IMR-90 (cell line): ENCODE measurements at regions not wholly inside any gene's neighbourhood (a gene's known extent, or its start where the extent isn't known, plus 50 kb on each side); places are given as distances from the start of the nearest gene placed in this dataset.

Experiments used
- ATAC-seq: fragments of 200-7000 bp; cut with Tn5 transposase; 2 replicates; pipeline ENCODE4 v1.9.1; 2020; ENCODE audit warnings: low read depth, mild to moderate bottlenecking, moderate library complexity
- BruUV-seq: library from RNA; stranded (reverse); fragments of 400-500 nt; replicated peaks from 2 replicates; lab custom pipeline; 2021; lab: Mats Ljungman, UMichigan
- CTCF ChIA-PET: fragments of 300-600 bp; formaldehyde crosslinking; extraction: SDS; loops from one replicate; lab custom pipeline; 2021; ENCODE audit warnings: antibody characterized with exemption; lab: Yijun Ruan, JAX
- POLR2A ChIA-PET: fragments of 300-600 bp; sonication (Branson Sonifier 250); formaldehyde crosslinking; loops from one replicate; lab custom pipeline; 2022; ENCODE audit warnings: antibody characterized with exemption; ENCODE audit not compliant: unreplicated experiment; lab: Charles Lee
- DNase-seq: peaks from one replicate; pipeline ENCODE4 v3.0.0; 2013
- H2AFZ ChIP-seq: replicated peaks from 2 replicates; pipeline ENCODE3; 2013; ENCODE audit warnings: low read length, mild to moderate bottlenecking; ENCODE audit not compliant: poor library complexity
- H2AK5ac ChIP-seq: 2 replicates; pipeline ENCODE4 v1.6.1; 2013; ENCODE audit warnings: low read depth, low read length, inconsistent platforms
- H2AK9ac ChIP-seq: replicated peaks from 2 replicates; pipeline ENCODE3; 2013; ENCODE audit warnings: mild to moderate bottlenecking, low read depth, low read length, moderate library complexity; ENCODE audit not compliant: poor library complexity
- H2BK120ac ChIP-seq: 2 replicates; pipeline ENCODE4 v1.6.1; 2013; ENCODE audit warnings: low read depth, low read length, inconsistent platforms
- H2BK15ac ChIP-seq: 3 replicates; pipeline ENCODE4 v1.6.1; 2013; ENCODE audit warnings: low read depth, low read length, inconsistent platforms
- H2BK20ac ChIP-seq: 2 replicates; pipeline ENCODE4 v1.6.1; 2013; ENCODE audit warnings: low read depth, mild to moderate bottlenecking, inconsistent platforms, low read length, moderate library complexity
- H2BK5ac ChIP-seq: 2 replicates; pipeline ENCODE4 v1.6.1; 2013; ENCODE audit warnings: mild to moderate bottlenecking, low read depth, low read length, inconsistent platforms; ENCODE audit not compliant: poor library complexity, severe bottlenecking
- H3K14ac ChIP-seq: replicated peaks from 2 replicates; pipeline ENCODE4 v1.6.1; 2013; ENCODE audit warnings: low read depth, low read length, inconsistent platforms
- H3K18ac ChIP-seq: 2 replicates; pipeline ENCODE4 v1.6.1; 2013; ENCODE audit warnings: low read depth, low read length, control low read depth
- H3K23ac ChIP-seq: 2 replicates; pipeline ENCODE4 v1.6.1; 2013; ENCODE audit warnings: low read depth, low read length, inconsistent platforms
- H3K27ac ChIP-seq: 2 replicates; pipeline ENCODE4 v1.5.1; 2013; ENCODE audit warnings: mild to moderate bottlenecking, control low read depth, low read length; ENCODE audit not compliant: insufficient read depth
- H3K27me3 ChIP-seq: 2 replicates; pipeline ENCODE4 v1.6.1; 2013; ENCODE audit warnings: low read length; ENCODE audit not compliant: control insufficient read depth, insufficient read depth
- H3K36me3 ChIP-seq: 2 replicates; pipeline ENCODE4 v1.6.1; 2013; ENCODE audit warnings: low read length, mixed read lengths; ENCODE audit not compliant: control insufficient read depth, insufficient read depth
- H3K4ac ChIP-seq: 2 replicates; pipeline ENCODE4 v1.6.1; 2013; ENCODE audit warnings: low read depth, low read length, inconsistent platforms
- H3K4me1 ChIP-seq: 2 replicates; pipeline ENCODE4 v1.6.1; 2013; ENCODE audit warnings: low read length, mixed read lengths; ENCODE audit not compliant: control insufficient read depth, insufficient read depth
- H3K4me2 ChIP-seq: 2 replicates; pipeline ENCODE4 v1.6.1; 2013; ENCODE audit warnings: low read depth, mild to moderate bottlenecking, control low read depth, low read length, moderate library complexity
- H3K4me3 ChIP-seq: 2 replicates; pipeline ENCODE4 v1.5.1; 2013; ENCODE audit warnings: low read depth, mild to moderate bottlenecking, control low read depth, low read length, moderate library complexity; ENCODE audit not compliant: insufficient read depth
- H3K56ac ChIP-seq: 2 replicates; pipeline ENCODE4 v1.6.1; 2013; ENCODE audit warnings: low read length, inconsistent platforms; ENCODE audit not compliant: insufficient read depth; ENCODE audit errors: extremely low read depth
- H3K79me1 ChIP-seq, 2 experiments: 2 replicates each; pipeline ENCODE4 v1.6.1; 2013; ENCODE audit warnings: low read length in 2 of 2, inconsistent platforms in 1 of 2, low read depth in 1 of 2
- H3K9ac ChIP-seq: 2 replicates; pipeline ENCODE4 v1.6.1; 2013; ENCODE audit warnings: low read depth, low read length, control low read depth
- H3K9me1 ChIP-seq: 2 replicates; pipeline ENCODE4 v1.6.1; 2013; ENCODE audit warnings: low read length, inconsistent platforms; ENCODE audit not compliant: insufficient read depth
- H3K9me3 ChIP-seq: 2 replicates; pipeline ENCODE4 v1.6.1; 2013; ENCODE audit warnings: low read length; ENCODE audit not compliant: control insufficient read depth, insufficient read depth
- H4K20me1 ChIP-seq: 2 replicates; pipeline ENCODE4 v1.6.1; 2013; ENCODE audit warnings: low read length, inconsistent platforms; ENCODE audit not compliant: insufficient read depth
- H4K5ac ChIP-seq: 2 replicates; pipeline ENCODE4 v1.6.1; 2013; ENCODE audit warnings: mild to moderate bottlenecking, low read depth, low read length, control low read depth
- H4K8ac ChIP-seq, 2 experiments: 2 replicates each; pipeline ENCODE4 v1.6.1; 2013; ENCODE audit warnings: low read depth in 2 of 2, low read length in 2 of 2, control low read depth in 1 of 2, inconsistent platforms in 1 of 2
- H4K91ac ChIP-seq: 2 replicates; pipeline ENCODE4 v1.6.1; 2013; ENCODE audit warnings: low read depth, low read length, inconsistent platforms; ENCODE audit not compliant: insufficient read depth
- BHLHE40 ChIP-seq: fragments of 150-350 bp; IDR thresholded peaks from 2 replicates; pipeline ENCODE4 v1.6.1; 2016; ENCODE audit warnings: mild to moderate bottlenecking, low read depth, low read length
- CEBPB ChIP-seq: IDR thresholded peaks from 2 replicates; pipeline ENCODE4 v1.6.1; 2012; ENCODE audit warnings: low read depth, low read length, improper control_type of control experiment
- CHD1 ChIP-seq: IDR thresholded peaks from 2 replicates; pipeline ENCODE4 v1.6.1; 2012; ENCODE audit warnings: low read depth, low read length, improper control_type of control experiment
- CTCF ChIP-seq: conservative IDR thresholded peaks from 2 replicates; pipeline ENCODE4 v1.5.1; 2012; ENCODE audit warnings: mild to moderate bottlenecking, low read depth, low read length, improper control_type of control experiment
- FOS ChIP-seq: fragments of 150-350 bp; IDR thresholded peaks from 2 replicates; pipeline ENCODE4 v1.6.1; 2016; ENCODE audit warnings: low read depth, low read length
- MAFK ChIP-seq: IDR thresholded peaks from 2 replicates; pipeline ENCODE4 v1.6.1; 2012; ENCODE audit warnings: low read depth, low read length, improper control_type of control experiment
- MAZ ChIP-seq: IDR thresholded peaks from 2 replicates; pipeline ENCODE4 v1.6.1; 2012; ENCODE audit warnings: low read depth, mild to moderate bottlenecking, low read length, improper control_type of control experiment, moderate library complexity, borderline replicate concordance
- MXI1 ChIP-seq: IDR thresholded peaks from 2 replicates; pipeline ENCODE4 v1.6.1; 2012; ENCODE audit warnings: low read depth, mild to moderate bottlenecking, low read length, moderate library complexity, borderline replicate concordance
- NFE2L2 ChIP-seq: fragments of 150-350 bp; IDR thresholded peaks from 2 replicates; pipeline ENCODE4 v1.6.1; 2016; ENCODE audit warnings: low read depth, mild to moderate bottlenecking, low read length
- POLR2A ChIP-seq: IDR thresholded peaks from 2 replicates; pipeline ENCODE4 v1.6.1; 2012; ENCODE audit warnings: mild to moderate bottlenecking, low read depth, low read length
- RAD21 ChIP-seq: IDR thresholded peaks from 2 replicates; pipeline ENCODE4 v1.6.1; 2012; ENCODE audit warnings: low read length, improper control_type of control experiment
- RCOR1 ChIP-seq: IDR thresholded peaks from 2 replicates; pipeline ENCODE4 v1.6.1; 2012; ENCODE audit warnings: mild to moderate bottlenecking, low read length, improper control_type of control experiment; ENCODE audit not compliant: insufficient replicate concordance
- RFX5 ChIP-seq: IDR thresholded peaks from 2 replicates; pipeline ENCODE4 v1.8.0; 2012; ENCODE audit warnings: low read depth, mild to moderate bottlenecking, low read length, moderate library complexity
- SMC3 ChIP-seq: fragments of 150-350 bp; IDR thresholded peaks from 2 replicates; pipeline ENCODE4 v1.6.1; 2016; ENCODE audit warnings: low read depth, mild to moderate bottlenecking, antibody characterized with exemption, low read length, moderate library complexity
- whole genome bisulfite sequencing, 2 experiments: methylation state at CpG; one replicate each; pipeline versions ENCODE4 v1.1.5 to v1.1.7; 2013; ENCODE audit warnings: missing lambda C conversion rate in 2 of 2; ENCODE audit not compliant: insufficient read length in 1 of 2; ENCODE audit errors: extremely low coverage in 2 of 2; 5-methylcytosine and 5-hydroxymethylcytosine counted together
- dilution Hi-C: fragments of 300-500 bp; cut with HindIII; formaldehyde crosslinking; loops from one replicate; pipeline ENCODE4 v1.14.3; 2018; ENCODE audit warnings: low sequenced_read_pairs; ENCODE audit not compliant: unreplicated experiment
- in situ Hi-C: fragments of 300-500 bp; cut with MboI; formaldehyde crosslinking; loops from 3 replicates; pipeline ENCODE4 v1.14.3; 2019; ENCODE audit warnings: low sequenced_read_pairs, inconsistent platforms, mixed read lengths
- intact Hi-C: fragments of 100-400 bp; cut with micrococcal nuclease; formaldehyde crosslinking; loops from 2 replicates; pipeline ENCODE4 v1.10.0; 2022
- TF ChIP-seq, protein P1 (sequence below): fragments of 150-350 bp; IDR thresholded peaks from 2 replicates; pipeline ENCODE4 v1.6.1; 2017; ENCODE audit warnings: mild to moderate bottlenecking, antibody characterized with exemption, low read length, low read depth
- TF ChIP-seq, protein P2 (sequence below): fragments of 150-350 bp; IDR thresholded peaks from 2 replicates; pipeline ENCODE4 v1.6.1; 2016; ENCODE audit warnings: low read depth, mild to moderate bottlenecking, low read length, moderate library complexity, borderline replicate concordance

GRCh38 chr7:13727751-13728150 is 261.7 kb downstream of the ETV1 start:
- CTCF ChIA-PET, result interaction anchor here (0.8 kb wide), 1 partner anchor 15 kb away, joined by 3 read pairs; no protein-coding TSS in a partner anchor

More at GRCh38 chr7:13727751-13728150, 261.7 kb downstream of the ETV1 start:
- dilution Hi-C loops (no loop called here), intact Hi-C loops (loop anchor here (5.0 kb wide), 2 partner anchors 200 to 445 kb away; no protein-coding TSS in a partner anchor), in situ Hi-C loops (loop anchor here (25.0 kb wide), 1 partner anchor 440 kb away; no protein-coding TSS in a partner anchor)
- Histone ChIP-seq H3K4me3 (no peak overlapping the region), H4K8ac (no peak overlapping the region), H4K20me1 (no peaks in the 10 kb centered on the region), H2AK5ac (no peak overlapping the region), H3K9ac (no peak overlapping the region), H2AFZ (no peak overlapping the region), H3K9me3 (0 out of 2 replicates have a peak, but pooled peaks cover 1% of the 10 kb centered on the region), H4K91ac (no peak overlapping the region), H4K5ac (no peak overlapping the region), H3K27me3 (no peaks in the 10 kb centered on the region), H2BK120ac (no peak overlapping the region), H2BK15ac (no peak overlapping the region), H3K18ac (no peak overlapping the region), H3K79me1 (no peaks in the 10 kb centered on the region), H3K56ac (no peak overlapping the region), H2BK20ac (no peak overlapping the region), H3K23ac (no peak overlapping the region), H3K27ac (no peak overlapping the region), H3K4me1 (no peaks in the 10 kb centered on the region), H3K14ac (no peak overlapping the region), H3K9me1 (no peaks in the 10 kb centered on the region), H2BK5ac (no peak overlapping the region), H2AK9ac (no peak overlapping the region), H3K36me3 (no peaks in the 10 kb centered on the region), H3K4me2 (no peak overlapping the region), H3K4ac (no peak overlapping the region)
- BruUV-seq, result no TSS peak
- no peak for ATAC-seq
- WGBS, 2 experiments, result no CpG with 5 or more reads among the region's 2 CpGs
- no peak for TF ChIP-seq MAFK
- TF ChIP-seq RAD21, result no peak
- TF ChIP-seq RFX5, result no peak
- TF ChIP-seq NFE2L2, result no peak
- TF ChIP-seq SMC3, result no peak
- no peak for TF ChIP-seq RCOR1
- no peak for TF ChIP-seq MXI1
- TF ChIP-seq FOS, result no peak
- no peak for TF ChIP-seq POLR2A
- TF ChIP-seq CEBPB, result no peak
- TF ChIP-seq, protein P1, sequence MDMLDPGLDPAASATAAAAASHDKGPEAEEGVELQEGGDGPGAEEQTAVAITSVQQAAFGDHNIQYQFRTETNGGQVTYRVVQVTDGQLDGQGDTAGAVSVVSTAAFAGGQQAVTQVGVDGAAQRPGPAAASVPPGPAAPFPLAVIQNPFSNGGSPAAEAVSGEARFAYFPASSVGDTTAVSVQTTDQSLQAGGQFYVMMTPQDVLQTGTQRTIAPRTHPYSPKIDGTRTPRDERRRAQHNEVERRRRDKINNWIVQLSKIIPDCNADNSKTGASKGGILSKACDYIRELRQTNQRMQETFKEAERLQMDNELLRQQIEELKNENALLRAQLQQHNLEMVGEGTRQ, result no peak
- TF ChIP-seq MAZ, result no peak
- TF ChIP-seq, protein P2, sequence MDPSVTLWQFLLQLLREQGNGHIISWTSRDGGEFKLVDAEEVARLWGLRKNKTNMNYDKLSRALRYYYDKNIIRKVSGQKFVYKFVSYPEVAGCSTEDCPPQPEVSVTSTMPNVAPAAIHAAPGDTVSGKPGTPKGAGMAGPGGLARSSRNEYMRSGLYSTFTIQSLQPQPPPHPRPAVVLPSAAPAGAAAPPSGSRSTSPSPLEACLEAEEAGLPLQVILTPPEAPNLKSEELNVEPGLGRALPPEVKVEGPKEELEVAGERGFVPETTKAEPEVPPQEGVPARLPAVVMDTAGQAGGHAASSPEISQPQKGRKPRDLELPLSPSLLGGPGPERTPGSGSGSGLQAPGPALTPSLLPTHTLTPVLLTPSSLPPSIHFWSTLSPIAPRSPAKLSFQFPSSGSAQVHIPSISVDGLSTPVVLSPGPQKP, result no peak
- TF ChIP-seq CHD1, result no peak
- no peak for TF ChIP-seq BHLHE40
- no peak for TF ChIP-seq CTCF
- POLR2A ChIA-PET, result no interaction called here
- DNase-seq, result no peak
